ENCODE measurements at regions not wholly inside any gene's neighbourhood (a gene's known extent, or its start where the extent isn't known, plus 50 kb on each side); places are given as distances from the start of the nearest gene placed in this dataset.

- no peak overlapping the region for H3K27ac Mint-ChIP-seq
- Histone ChIP-seq H3K4me1 (ENCODE audit: control insufficient read depth in 1 of 2, insufficient read depth in 2 of 2, low read length in 2 of 2) (no peaks in the 10 kb centered on the region), H3K4me2 (replicated peaks; ENCODE audit: extremely low read depth, low read length, poor library complexity, severe bottlenecking) (no peak overlapping the region), H3K9ac (ENCODE audit: insufficient read depth, low read length, poor library complexity, severe bottlenecking) (no peak overlapping the region), H3K36me3 (replicated peaks in 1 of 2; ENCODE audit: control insufficient read depth in 1 of 2, insufficient read depth in 2 of 2, low read length in 2 of 2) (no peaks in the 10 kb centered on the region), H3K27me3 (ENCODE audit: control insufficient read depth in 2 of 2, insufficient read depth in 2 of 2, low read length in 2 of 2) (no peaks in the 10 kb centered on the region), H3K4me3 (replicated peaks in 1 of 3; ENCODE audit: low read depth in 2 of 3, low read length in 3 of 3) (no peak overlapping the region), H3K79me2 (ENCODE audit: insufficient read depth, low read length) (no peaks in the 10 kb centered on the region), H4K20me1 (ENCODE audit: insufficient read depth, low read length) (no peaks in the 10 kb centered on the region), H3K27ac (ENCODE audit: low read depth in 1 of 2, low read length in 2 of 2) (no peak overlapping the region), H2AFZ (ENCODE audit: insufficient read depth, low read depth, low read length, poor library complexity, severe bottlenecking) (no peak overlapping the region), H3K9me3 (replicated peaks in 1 of 2; ENCODE audit: control insufficient read depth in 1 of 2, insufficient read depth in 1 of 2, low read length in 2 of 2) (no peaks in the 10 kb centered on the region)
- no peaks in the 10 kb centered on the region for H3K36me3 Mint-ChIP-seq
- 100% methylated on average over 3 of the region's 4 CpGs for WGBS (ENCODE audit: insufficient coverage)
- intact Hi-C loops (cut with micrococcal nuclease) = no loop called here
- no peak for DNase-seq
- peaks cover 0 to 5% (median 2%) of the 10 kb centered on the region in 3 donors for H3K27me3 Mint-ChIP-seq (ENCODE audit: low read depth in 3 of 3)
- peaks cover 0 to 3% (median 0%) of the 10 kb centered on the region in 7 donors for H3K9me3 Mint-ChIP-seq
- no peak overlapping the region for H3K4me3 Mint-ChIP-seq
- H3K4me1 Mint-ChIP-seq = peaks cover 13% of the 10 kb centered on the region
- TF ChIP-seq, protein P1, sequence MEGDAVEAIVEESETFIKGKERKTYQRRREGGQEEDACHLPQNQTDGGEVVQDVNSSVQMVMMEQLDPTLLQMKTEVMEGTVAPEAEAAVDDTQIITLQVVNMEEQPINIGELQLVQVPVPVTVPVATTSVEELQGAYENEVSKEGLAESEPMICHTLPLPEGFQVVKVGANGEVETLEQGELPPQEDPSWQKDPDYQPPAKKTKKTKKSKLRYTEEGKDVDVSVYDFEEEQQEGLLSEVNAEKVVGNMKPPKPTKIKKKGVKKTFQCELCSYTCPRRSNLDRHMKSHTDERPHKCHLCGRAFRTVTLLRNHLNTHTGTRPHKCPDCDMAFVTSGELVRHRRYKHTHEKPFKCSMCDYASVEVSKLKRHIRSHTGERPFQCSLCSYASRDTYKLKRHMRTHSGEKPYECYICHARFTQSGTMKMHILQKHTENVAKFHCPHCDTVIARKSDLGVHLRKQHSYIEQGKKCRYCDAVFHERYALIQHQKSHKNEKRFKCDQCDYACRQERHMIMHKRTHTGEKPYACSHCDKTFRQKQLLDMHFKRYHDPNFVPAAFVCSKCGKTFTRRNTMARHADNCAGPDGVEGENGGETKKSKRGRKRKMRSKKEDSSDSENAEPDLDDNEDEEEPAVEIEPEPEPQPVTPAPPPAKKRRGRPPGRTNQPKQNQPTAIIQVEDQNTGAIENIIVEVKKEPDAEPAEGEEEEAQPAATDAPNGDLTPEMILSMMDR (IDR thresholded peaks at IDR 0.05) = no peak
Measured at GRCh38 chr10:30189238-30189580, 129.8 kb upstream of the JCAD start.

DNA sequence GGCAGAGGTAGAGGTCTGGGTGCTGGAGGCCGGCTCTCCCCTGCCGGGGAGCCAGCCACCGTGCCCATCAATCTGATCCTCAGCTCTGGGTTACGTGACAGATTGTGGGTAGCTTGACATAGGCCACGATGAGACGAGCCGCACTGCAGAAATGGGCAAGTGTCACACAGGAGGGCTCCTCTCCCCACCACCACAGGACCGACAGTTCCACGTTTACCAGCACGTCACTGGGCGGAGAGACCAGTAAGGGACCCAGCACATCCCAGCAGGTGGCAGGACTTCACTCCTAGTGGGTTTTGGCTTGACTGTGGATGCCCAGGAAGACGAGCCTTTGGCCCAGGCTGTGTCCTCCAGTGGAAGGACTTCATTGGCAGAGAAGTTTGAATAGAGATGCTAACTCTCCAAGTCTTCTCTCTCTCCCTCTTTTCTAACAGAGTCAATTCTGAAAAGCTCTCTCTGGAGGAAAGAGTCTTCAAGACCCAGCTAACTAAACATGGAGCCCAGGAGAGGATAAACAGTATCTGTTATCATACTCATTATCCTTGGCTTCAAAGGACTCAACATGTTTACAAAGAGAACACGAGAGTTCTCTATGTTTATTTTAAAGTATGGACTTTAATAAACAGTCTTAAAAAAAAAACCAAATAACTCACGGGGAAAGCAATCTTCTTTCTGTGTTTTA, 129.3 kb upstream of the JCAD start:
- WGBS (ENCODE audit: insufficient coverage) = 98% methylated on average over 10 of the region's 14 CpGs
- Mint-ChIP-seq H3K9me3 (peaks cover 0 to 3% (median 0%) of the 10 kb centered on the region in 7 donors), H3K27ac (no peak overlapping the region), H3K4me1 (peaks cover 13% of the 10 kb centered on the region), H3K27me3 (ENCODE audit: low read depth in 3 of 3) (peaks cover 0 to 5% (median 2%) of the 10 kb centered on the region in 3 donors), H3K4me3 (no peak overlapping the region), H3K36me3 (no peaks in the 10 kb centered on the region)
- no peaks in the 10 kb centered on the region for H3K9me3 ChIP-seq (replicated peaks in 1 of 2; ENCODE audit: control insufficient read depth in 1 of 2, insufficient read depth in 1 of 2, low read length in 2 of 2)
- no peak overlapping the region for H3K4me3 ChIP-seq (replicated peaks in 1 of 3; ENCODE audit: low read depth in 2 of 3, low read length in 3 of 3)
- no peak overlapping the region for H3K27ac ChIP-seq (ENCODE audit: low read depth in 1 of 2, low read length in 2 of 2)
- no peak overlapping the region for H3K4me2 ChIP-seq (replicated peaks; ENCODE audit: extremely low read depth, low read length, poor library complexity, severe bottlenecking)
- TF ChIP-seq, protein P1 (IDR thresholded peaks at IDR 0.05) = no peak
- DNase-seq = no peak
- H3K27me3 ChIP-seq (ENCODE audit: control insufficient read depth in 2 of 2, insufficient read depth in 2 of 2, low read length in 2 of 2) = no peaks in the 10 kb centered on the region
- H3K36me3 ChIP-seq (replicated peaks in 1 of 2; ENCODE audit: control insufficient read depth in 1 of 2, insufficient read depth in 2 of 2, low read length in 2 of 2) = no peaks in the 10 kb centered on the region
- H3K4me1 ChIP-seq (ENCODE audit: control insufficient read depth in 1 of 2, insufficient read depth in 2 of 2, low read length in 2 of 2) = no peaks in the 10 kb centered on the region
- intact Hi-C loops (cut with micrococcal nuclease) = no loop called here
- H2AFZ ChIP-seq (ENCODE audit: insufficient read depth, low read depth, low read length, poor library complexity, severe bottlenecking) = no peak overlapping the region
- no peaks in the 10 kb centered on the region for H3K79me2 ChIP-seq (ENCODE audit: insufficient read depth, low read length)
- H4K20me1 ChIP-seq (ENCODE audit: insufficient read depth, low read length) = no peaks in the 10 kb centered on the region
- H3K9ac ChIP-seq (ENCODE audit: insufficient read depth, low read length, poor library complexity, severe bottlenecking) = no peak overlapping the region
